ENCODE measurements at regions not wholly inside any gene's neighbourhood (a gene's known extent, or its start where the extent isn't known, plus 50 kb on each side); places are given as distances from the start of the nearest gene placed in this dataset.

DNA sequence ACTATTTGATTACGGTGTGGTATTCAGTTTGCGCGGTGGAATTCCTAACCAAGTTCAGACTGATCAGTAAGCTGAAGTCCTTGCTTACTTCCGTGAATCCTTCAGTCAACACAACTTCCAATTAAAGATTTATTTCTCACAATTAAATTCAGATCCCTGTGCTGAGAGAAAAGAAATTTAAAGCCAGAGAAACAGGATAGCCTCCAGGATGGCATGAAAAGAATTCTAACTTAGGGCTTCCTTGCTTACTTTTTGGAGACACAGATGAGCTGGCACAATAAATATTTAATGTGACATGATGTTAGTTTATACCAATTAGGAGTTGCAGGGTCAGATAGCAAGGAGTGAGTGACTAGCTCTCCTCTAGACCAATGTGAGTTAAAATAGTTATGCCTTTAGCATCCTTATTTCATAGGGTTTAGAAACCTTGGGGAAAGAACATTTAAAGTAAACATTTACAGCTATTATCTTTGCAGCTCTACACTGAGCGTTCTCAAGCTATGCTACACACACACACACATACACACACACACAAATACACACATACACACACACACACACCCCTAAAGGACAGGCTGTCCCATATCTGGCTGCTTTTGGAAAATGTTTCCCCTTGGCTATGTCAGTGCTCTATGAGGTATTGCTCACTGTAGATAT, 151.0 kb downstream of the TRIB2 start:
- TF ChIP-seq, protein P1, sequence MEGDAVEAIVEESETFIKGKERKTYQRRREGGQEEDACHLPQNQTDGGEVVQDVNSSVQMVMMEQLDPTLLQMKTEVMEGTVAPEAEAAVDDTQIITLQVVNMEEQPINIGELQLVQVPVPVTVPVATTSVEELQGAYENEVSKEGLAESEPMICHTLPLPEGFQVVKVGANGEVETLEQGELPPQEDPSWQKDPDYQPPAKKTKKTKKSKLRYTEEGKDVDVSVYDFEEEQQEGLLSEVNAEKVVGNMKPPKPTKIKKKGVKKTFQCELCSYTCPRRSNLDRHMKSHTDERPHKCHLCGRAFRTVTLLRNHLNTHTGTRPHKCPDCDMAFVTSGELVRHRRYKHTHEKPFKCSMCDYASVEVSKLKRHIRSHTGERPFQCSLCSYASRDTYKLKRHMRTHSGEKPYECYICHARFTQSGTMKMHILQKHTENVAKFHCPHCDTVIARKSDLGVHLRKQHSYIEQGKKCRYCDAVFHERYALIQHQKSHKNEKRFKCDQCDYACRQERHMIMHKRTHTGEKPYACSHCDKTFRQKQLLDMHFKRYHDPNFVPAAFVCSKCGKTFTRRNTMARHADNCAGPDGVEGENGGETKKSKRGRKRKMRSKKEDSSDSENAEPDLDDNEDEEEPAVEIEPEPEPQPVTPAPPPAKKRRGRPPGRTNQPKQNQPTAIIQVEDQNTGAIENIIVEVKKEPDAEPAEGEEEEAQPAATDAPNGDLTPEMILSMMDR (IDR thresholded peaks at IDR 0.05): no peak
- TF ChIP-seq, protein P2, sequence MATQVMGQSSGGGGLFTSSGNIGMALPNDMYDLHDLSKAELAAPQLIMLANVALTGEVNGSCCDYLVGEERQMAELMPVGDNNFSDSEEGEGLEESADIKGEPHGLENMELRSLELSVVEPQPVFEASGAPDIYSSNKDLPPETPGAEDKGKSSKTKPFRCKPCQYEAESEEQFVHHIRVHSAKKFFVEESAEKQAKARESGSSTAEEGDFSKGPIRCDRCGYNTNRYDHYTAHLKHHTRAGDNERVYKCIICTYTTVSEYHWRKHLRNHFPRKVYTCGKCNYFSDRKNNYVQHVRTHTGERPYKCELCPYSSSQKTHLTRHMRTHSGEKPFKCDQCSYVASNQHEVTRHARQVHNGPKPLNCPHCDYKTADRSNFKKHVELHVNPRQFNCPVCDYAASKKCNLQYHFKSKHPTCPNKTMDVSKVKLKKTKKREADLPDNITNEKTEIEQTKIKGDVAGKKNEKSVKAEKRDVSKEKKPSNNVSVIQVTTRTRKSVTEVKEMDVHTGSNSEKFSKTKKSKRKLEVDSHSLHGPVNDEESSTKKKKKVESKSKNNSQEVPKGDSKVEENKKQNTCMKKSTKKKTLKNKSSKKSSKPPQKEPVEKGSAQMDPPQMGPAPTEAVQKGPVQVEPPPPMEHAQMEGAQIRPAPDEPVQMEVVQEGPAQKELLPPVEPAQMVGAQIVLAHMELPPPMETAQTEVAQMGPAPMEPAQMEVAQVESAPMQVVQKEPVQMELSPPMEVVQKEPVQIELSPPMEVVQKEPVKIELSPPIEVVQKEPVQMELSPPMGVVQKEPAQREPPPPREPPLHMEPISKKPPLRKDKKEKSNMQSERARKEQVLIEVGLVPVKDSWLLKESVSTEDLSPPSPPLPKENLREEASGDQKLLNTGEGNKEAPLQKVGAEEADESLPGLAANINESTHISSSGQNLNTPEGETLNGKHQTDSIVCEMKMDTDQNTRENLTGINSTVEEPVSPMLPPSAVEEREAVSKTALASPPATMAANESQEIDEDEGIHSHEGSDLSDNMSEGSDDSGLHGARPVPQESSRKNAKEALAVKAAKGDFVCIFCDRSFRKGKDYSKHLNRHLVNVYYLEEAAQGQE (IDR thresholded peaks at IDR 0.05; ENCODE audit: insufficient read depth in 1 of 2, low read depth in 2 of 2, low read length in 1 of 2): no peak
- no peak for TF ChIP-seq TCF7L2 (IDR thresholded peaks at IDR 0.05; ENCODE audit: low read depth, low read length)
- TF ChIP-seq POLR2AphosphoS5 (IDR thresholded peaks at IDR 0.05; ENCODE audit: low read depth, low read length): no peak
- no peak for TF ChIP-seq SIN3A (IDR thresholded peaks at IDR 0.05; ENCODE audit: borderline replicate concordance, insufficient read depth, low read depth, low read length)

Measured in Panc1 (cell line).